ENCODE measurements at regions not wholly inside any gene's neighbourhood (a gene's known extent, or its start where the extent isn't known, plus 50 kb on each side); places are given as distances from the start of the nearest gene placed in this dataset.
"Not testable (repeated sequence)": the region's sequence is repeated elsewhere in the genome, so short reads cannot be mapped to it uniquely, and the experiment has no call there.

GRCh38 chr16:66091471-66091891 is 275.0 kb upstream of the CDH5 start:
- H3K9me3 ChIP-seq = no peaks in the 10 kb centered on the region
- intact Hi-C loops (cut with DNase I; ENCODE audit: low total_unique reads) = no loop called here
- no peak overlapping the region for H3K4me3 ChIP-seq
- H3K27me3 ChIP-seq = no peaks in the 10 kb centered on the region
- no peaks in the 10 kb centered on the region for H3K4me1 ChIP-seq
- no peak for DNase-seq
- H3K36me3 ChIP-seq = no peaks in the 10 kb centered on the region
- TF ChIP-seq POLR2A (IDR thresholded peaks at IDR 0.05) (no peak), CTCF (IDR thresholded peaks at IDR 0.05) (no peak)
- H3K27ac ChIP-seq = no peak overlapping the region

- Histone ChIP-seq H3K36me3 (no peaks in the 10 kb centered on the region), H3K4me3 (no peak overlapping the region), H3K4me1 (no peaks in the 10 kb centered on the region), H3K27ac (no peak overlapping the region), H3K9me3 (no peaks in the 10 kb centered on the region), H3K27me3 (no peaks in the 10 kb centered on the region)
- TF ChIP-seq CTCF (IDR thresholded peaks at IDR 0.05) = no peak
- no peak for TF ChIP-seq POLR2A (IDR thresholded peaks at IDR 0.05)
- DNase-seq = no peak
- intact Hi-C loops (cut with DNase I; ENCODE audit: low total_unique reads) = no loop called here
Observed at GRCh38 chr16:66088681-66089080, 277.8 kb upstream of the CDH5 start.

GRCh38 chr16:66087308-66087707 is 279.2 kb upstream of the CDH5 start:
- no peaks in the 10 kb centered on the region for H3K4me1 ChIP-seq
- H3K27me3 ChIP-seq = no peaks in the 10 kb centered on the region
- intact Hi-C loops (cut with DNase I; ENCODE audit: low total_unique reads) = no loop called here
- no peaks in the 10 kb centered on the region for H3K9me3 ChIP-seq
- H3K27ac ChIP-seq = no peak overlapping the region
- no peak for DNase-seq
- H3K36me3 ChIP-seq = no peaks in the 10 kb centered on the region
- no peak overlapping the region for H3K4me3 ChIP-seq
- no peak for TF ChIP-seq POLR2A (IDR thresholded peaks at IDR 0.05)

GRCh38 chr16:66085651-66086050 is 280.8 kb upstream of the CDH5 start:
- DNase-seq = no peak
- intact Hi-C loops (cut with DNase I; ENCODE audit: low total_unique reads) = no loop called here
- H3K9me3 ChIP-seq = no peaks in the 10 kb centered on the region
- H3K27me3 ChIP-seq = no peaks in the 10 kb centered on the region
- no peaks in the 10 kb centered on the region for H3K4me1 ChIP-seq
- no peak overlapping the region for H3K27ac ChIP-seq
- no peaks in the 10 kb centered on the region for H3K36me3 ChIP-seq
- TF ChIP-seq POLR2A (IDR thresholded peaks at IDR 0.05) = no peak
- no peak for TF ChIP-seq CTCF (IDR thresholded peaks at IDR 0.05)
- H3K4me3 ChIP-seq = no peak overlapping the region

- H3K36me3 ChIP-seq; H3K4me3 ChIP-seq; H3K27ac ChIP-seq; H3K27me3 ChIP-seq; intact Hi-C loops (cut with DNase I; ENCODE audit: low total_unique reads); DNase-seq; H3K4me1 ChIP-seq; H3K9me3 ChIP-seq: not testable (repeated sequence)
Observed at GRCh38 chr16:66084731-66085130, 281.8 kb upstream of the CDH5 start.

- Histone ChIP-seq H3K4me3 (no peak overlapping the region), H3K27ac (no peak overlapping the region), H3K36me3 (no peaks in the 10 kb centered on the region), H3K4me1 (no peaks in the 10 kb centered on the region), H3K9me3 (no peaks in the 10 kb centered on the region), H3K27me3 (no peaks in the 10 kb centered on the region)
- no peak for DNase-seq
- TF ChIP-seq CTCF (IDR thresholded peaks at IDR 0.05) (no peak), POLR2A (IDR thresholded peaks at IDR 0.05) (no peak)
- intact Hi-C loops (cut with DNase I; ENCODE audit: low total_unique reads) = no loop called here
Observed at GRCh38 chr16:66084306-66084705, 282.2 kb upstream of the CDH5 start.

All from uterus (tissue), 3 donors.